Left lobe of liver (tissue), 2 donors: ENCODE measurements at regions not wholly inside any gene's neighbourhood (a gene's known extent, or its start where the extent isn't known, plus 50 kb on each side); places are given as distances from the start of the nearest gene placed in this dataset.
"Not testable (repeated sequence)": the region's sequence is repeated elsewhere in the genome, so short reads cannot be mapped to it uniquely, and the experiment has no call there.

Experiments used
- ATAC-seq: fragments of 200-7000 bp; cut with Tn5 transposase; one replicate; pipeline ENCODE4 v1.9.1; 2020; ENCODE audit warnings: mild to moderate bottlenecking, moderate library complexity
- DNase-seq: peaks from one replicate; pipeline ENCODE4 v3.0.0-alpha.2; 2020; ENCODE audit warnings: low spot score
- donor health status: DM: no; HTN: no; CAD: no; lungs with moderate emphysema.
- donor health status: DM: no; HTN: yes; CAD: no.

DNA sequence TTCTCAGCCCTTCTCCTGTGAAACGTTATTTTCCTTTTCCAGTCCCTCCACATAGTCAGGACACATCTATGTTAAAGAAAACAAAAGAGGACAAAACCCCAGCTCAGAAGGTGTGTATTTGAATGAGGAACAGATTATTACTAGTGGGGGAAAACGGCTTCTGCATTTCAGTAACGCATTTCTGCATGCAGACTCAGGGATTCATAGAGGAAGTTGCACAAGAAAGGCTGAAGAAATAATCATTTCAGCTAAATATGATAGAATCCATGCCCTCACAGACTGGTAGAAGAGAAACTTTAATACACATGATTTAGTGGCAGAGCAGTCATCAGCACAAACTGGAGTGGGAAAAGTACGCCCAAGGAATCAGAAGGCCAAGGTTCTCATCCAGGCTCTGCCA lies 270.8 kb upstream of the FGF13 start:
- no peak for ATAC-seq

DNA sequence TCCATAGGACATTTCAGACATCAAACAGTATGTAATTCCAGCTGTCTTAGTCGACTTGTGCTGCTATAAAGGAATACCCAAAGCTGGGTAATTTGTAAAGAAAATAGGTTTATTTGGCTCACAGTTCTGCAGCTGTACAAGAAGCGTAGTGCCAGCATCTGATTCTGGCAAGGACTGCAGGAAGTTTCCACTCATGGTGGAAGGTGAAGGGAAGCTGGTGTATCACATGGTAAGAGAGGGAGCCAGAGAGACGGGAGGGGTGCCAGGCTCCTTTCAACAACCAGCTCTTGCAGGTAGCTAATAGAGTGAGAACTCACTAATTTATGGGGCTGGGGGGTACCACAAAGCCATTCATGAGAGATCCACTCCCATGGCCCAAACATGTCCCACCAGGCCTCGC lies 253.0 kb upstream of the FGF13 start:
- ATAC-seq: no peak
- DNase-seq: no peak

More for the DNA sequence above, 270.8 kb upstream of the FGF13 start:
- no peak for DNase-seq

DNA sequence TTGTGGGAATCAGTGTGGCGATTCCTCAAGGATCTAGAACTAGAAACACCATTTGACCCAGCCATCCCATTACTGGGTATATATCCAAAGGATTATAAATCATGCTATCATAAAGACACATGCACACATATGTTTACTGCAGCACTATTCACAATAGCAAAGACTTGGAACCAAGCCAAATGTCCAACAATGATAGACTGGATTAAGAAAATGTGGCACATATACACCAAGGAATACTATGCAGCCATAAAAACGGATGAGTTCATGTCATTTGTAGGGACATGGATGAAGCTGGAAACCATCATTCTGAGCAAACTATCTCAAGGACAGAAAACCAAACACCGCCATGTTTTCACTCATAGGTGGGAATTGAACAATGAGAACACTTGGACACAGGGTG lies 250.9 kb upstream of the FGF13 start:
- not testable (repeated sequence) for DNase-seq, ATAC-seq

DNA sequence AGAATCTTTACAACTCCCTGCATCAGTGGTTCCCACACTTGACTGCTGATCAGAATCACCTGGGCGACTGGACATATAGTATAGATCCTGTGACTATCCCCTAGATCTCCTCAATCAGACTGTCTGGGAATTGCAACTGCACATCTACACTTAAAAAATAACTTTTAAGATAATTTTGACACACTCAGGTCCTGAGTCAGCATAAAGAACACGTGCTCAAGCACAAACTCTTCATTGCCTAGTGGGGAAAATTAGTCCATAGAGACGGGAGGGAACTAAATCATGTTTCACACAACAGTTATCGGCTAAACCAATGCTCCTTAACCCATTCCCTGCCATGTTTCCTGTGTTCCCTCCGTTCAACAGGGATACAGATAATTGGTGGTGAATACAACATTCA lies 243.5 kb upstream of the FGF13 start:
- no peak for ATAC-seq

DNA sequence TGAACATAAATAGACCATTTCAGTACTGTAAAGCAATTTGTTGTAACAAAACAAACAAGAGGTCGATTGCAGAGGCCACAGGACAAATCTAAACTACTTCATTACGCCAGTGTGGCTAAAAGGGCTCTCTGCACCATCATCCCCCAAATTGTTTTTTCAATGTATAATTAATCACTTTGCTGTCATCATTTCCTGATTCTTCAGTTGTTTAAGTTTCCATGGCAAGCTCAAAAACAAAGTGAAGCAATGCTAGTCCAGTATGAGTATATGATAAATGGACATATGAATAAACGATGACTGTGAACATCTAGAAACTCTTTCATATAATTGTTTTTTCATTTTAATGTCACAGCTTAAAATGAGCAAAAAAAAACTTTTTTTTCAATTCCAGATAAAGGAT lies 235.4 kb upstream of the FGF13 start:
- DNase-seq (no peak), ATAC-seq (no peak)

More for the DNA sequence above, 243.5 kb upstream of the FGF13 start:
- no peak for DNase-seq

GRCh38 chrX:138945219-138945618 lies 233.7 kb upstream of the FGF13 start:
- ATAC-seq: no peak

GRCh38 chrX:138939038-138939437 lies 227.5 kb upstream of the FGF13 start:
- peak; percentile 41 for DNase-seq
- peak; percentile 95 for ATAC-seq

More at GRCh38 chrX:138945219-138945618, 233.7 kb upstream of the FGF13 start:
- DNase-seq: no peak

GRCh38 chrX:138938003-138938402 lies 226.5 kb upstream of the FGF13 start:
- ATAC-seq (no peak), DNase-seq (no peak)

GRCh38 chrX:138931212-138931611 lies 219.7 kb upstream of the FGF13 start:
- no peak for ATAC-seq
- DNase-seq: no peak

GRCh38 chrX:138930583-138930945 lies 219.0 kb upstream of the FGF13 start:
- DNase-seq (no peak), ATAC-seq (no peak)

DNA sequence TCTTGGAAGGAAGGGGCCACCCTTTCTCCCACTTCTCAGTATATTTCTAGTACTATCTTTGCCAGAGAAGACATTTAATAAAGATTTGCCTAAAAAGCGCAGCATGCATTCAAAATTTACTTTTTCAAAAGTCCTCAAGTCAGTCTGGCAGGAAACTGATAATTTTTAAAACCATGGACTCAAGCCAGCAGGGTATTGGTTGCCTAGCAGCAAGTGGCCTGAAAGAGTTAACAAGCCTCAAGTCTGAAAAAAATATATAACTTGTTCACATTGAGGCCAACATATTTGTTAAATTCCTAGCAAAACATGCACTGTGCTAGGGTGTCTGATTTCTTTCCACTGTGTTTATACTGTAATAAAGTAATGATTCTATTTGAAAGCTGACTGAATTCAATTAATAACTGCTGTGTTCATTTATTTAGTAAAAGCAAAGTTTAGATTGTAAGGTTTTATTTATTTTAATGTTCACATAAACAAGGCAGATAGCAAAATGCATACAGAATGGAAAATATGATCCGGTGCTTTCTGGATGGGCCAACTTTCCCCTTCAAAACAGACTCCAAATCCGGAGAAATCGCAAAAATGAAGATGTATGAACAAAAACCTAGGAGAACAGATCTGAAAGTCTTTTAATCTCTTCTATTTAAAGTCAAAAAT lies 218.5 kb upstream of the FGF13 start:
- ATAC-seq (no peak), DNase-seq (no peak)

DNA sequence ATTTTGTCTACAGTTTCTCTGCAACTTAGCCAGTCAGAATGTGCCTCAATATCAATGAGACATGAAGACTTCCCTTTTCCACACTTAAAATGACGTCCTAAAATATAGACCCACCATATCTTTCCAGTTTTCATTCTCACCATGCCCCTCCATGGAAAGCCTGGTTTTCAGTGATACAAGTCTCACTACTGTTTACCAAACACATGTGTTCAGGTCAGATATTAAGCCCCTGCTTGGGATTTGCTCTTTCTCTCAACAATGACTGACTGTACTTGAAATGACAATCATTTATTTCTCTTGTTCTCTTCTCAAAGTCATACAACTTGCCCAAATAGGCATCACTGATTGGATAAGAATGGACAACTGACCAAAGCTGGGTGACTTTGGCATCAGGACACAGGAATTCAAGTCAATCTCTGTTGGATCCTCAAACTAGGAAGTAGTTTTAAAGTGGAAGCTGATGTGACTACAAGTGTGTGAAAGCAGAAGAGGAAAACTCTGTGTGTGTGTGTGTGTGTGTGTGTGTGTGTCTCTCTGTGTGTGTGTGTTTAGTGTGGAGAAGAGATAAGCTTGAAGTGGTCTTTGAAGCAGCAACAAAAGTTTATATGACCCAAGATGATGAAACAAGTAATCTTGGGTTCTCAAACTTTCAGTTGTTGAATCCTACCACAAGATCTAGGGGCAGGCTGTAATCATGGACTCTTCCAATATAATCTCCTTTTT lies 217.4 kb upstream of the FGF13 start:
- ATAC-seq (no peak), DNase-seq (no peak)

- ATAC-seq (no peak), DNase-seq (no peak)
These were observed 213.8 kb upstream of the FGF13 start for GRCh38 chrX:138925330-138925729.

DNA sequence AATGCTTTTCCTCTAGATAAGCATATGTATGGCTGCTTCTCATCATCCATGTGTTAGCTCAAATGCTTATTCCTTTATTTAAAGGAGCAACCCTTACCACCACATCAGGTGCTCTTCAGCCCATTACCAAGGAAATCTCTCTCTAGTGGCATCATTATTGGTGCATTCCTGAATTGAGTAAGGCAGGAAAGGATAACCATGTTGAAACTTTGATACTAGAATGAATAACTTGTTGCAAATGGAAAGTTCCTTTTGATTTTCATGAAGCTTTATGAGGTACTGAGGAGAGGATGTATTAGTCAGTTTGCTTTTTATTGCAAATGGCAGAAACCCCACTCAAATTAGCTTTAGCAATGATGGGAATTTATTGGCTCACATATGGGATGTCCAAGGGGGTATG lies 212.3 kb upstream of the FGF13 start:
- DNase-seq: no peak
- ATAC-seq: no peak

- no peak for ATAC-seq
- DNase-seq: no peak
These were observed 209.5 kb upstream of the FGF13 start for GRCh38 chrX:138921031-138921430.

DNA sequence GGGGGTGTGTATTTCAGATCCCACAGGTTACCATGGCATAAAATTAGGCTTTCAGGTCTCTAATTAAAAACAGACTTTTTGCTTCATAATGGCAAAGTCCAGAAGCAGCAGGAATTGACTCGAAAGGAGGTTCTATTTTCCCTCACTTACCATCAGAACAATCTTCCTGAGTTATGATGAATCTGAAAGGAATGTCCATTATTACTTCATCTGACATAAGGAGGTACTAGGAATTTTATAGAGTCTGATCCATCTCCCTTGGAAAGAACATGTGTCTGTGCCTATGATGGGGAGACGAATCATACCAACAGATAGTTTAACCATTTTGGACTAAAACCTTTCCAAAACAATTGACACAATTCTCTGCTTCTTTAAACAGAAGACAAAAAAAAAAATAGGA lies 206.3 kb upstream of the FGF13 start:
- no peak for ATAC-seq
- no peak for DNase-seq

GRCh38 chrX:138914767-138915166 lies 203.2 kb upstream of the FGF13 start:
- ATAC-seq: no peak
- DNase-seq: no peak

DNA sequence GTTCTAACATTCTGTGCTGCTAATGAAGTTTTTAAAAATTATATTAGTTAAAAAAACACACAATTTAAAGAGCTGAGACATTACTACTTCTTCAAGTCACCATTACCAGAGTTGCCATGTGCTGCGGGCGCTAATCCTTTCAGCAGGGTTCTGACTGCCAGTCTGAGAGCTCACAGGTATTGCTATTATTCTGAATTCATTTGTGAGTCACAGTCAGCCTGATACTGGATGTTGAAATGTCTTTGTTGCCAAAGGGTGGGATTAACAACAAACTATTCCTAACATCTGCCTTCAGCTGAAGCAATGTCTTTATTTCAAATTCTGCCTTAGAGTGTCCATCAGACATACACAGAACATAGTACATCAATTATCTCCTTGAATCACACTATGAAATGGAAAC lies 197.1 kb upstream of the FGF13 start:
- DNase-seq: no peak
- no peak for ATAC-seq

GRCh38 chrX:138897621-138898492 lies 186.3 kb upstream of the FGF13 start:
- DNase-seq: no peak
- no peak for ATAC-seq

GRCh38 chrX:138890491-138890890 lies 179.0 kb upstream of the FGF13 start:
- no peak for DNase-seq
- ATAC-seq: no peak

DNA sequence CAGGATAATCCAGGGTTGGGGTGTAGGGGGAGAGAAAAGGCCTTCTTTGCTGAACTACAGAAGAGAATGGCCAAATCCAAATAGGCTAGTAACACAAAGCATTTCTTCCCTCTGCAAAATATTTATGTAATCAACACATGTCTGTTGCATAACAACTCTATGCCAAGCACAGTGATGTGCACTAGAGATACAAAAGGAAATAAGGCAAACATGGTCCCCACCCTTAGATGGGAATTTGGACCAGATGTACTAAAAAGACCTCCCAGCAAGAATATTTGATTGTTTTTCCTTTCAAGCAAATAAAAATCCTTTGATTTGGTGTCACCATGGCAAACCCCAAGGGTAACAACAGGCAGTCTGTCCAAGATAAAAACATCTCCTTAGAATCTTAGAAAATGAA lies 177.6 kb upstream of the FGF13 start:
- DNase-seq (no peak), ATAC-seq (no peak)

DNA sequence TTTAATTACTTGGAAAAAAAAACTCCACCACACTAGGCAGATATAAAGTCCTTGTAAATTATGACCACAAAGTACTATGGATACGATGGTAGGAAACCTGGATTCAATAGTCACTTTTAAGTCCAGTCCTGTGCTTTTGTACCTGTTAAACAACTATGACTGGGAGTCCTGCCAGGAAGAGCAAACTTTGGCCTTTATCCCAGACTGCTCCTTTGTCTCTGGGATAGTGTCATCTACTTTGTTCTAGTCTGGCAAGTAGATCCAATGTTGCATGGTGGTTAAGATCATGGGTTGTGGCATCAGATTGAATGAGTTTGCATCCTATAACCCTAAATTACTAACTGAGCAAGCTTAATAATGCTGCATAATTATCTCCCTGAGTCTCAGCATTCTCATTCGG lies 175.3 kb upstream of the FGF13 start:
- peak; percentile 60 for DNase-seq
- ATAC-seq: peak; percentile 87
